H1 (cell line): ENCODE measurements at regions not wholly inside any gene's neighbourhood (a gene's known extent, or its start where the extent isn't known, plus 50 kb on each side); places are given as distances from the start of the nearest gene placed in this dataset.

Experiments
- CTCF ChIA-PET: fragments of 300-600 bp; sonication (Branson Sonifier 250); formaldehyde crosslinking; loops from one replicate; lab custom pipeline; 2021; ENCODE audit not compliant: partially characterized antibody; lab: Charles Lee
- POLR2A ChIA-PET: fragments of 300-600 bp; sonication (Branson Sonifier 250); formaldehyde crosslinking; loops from one replicate; lab custom pipeline; 2021; ENCODE audit warnings: inconsistent platforms; ENCODE audit not compliant: partially characterized antibody; lab: Charles Lee
- DNase-seq, 2 experiments: peaks; one replicate each; pipeline versions ENCODE4 v3.0.0 to v3.0.0-alpha.2; 2010 to 2022; ENCODE audit warnings: low spot score in 2 of 2, low read depth in 1 of 2, mixed read lengths in 1 of 2
- FAIRE-seq: peaks from 2 replicates; lab custom pipeline; 2011; peaks lifted over from hg19 to GRCh38; lab: Jason Lieb, UNC
- H2AFZ ChIP-seq: 2 replicates; pipeline ENCODE4 v1.8.1; 2012; ENCODE audit warnings: low read length, inconsistent platforms
- H2AK5ac ChIP-seq: 2 replicates; pipeline ENCODE4 v1.6.1; 2013; ENCODE audit warnings: low read depth, low read length
- H2BK120ac ChIP-seq: replicated peaks from 2 replicates; pipeline ENCODE3; 2013; ENCODE audit warnings: low read depth, low read length, inconsistent platforms
- H2BK12ac ChIP-seq: 2 replicates; pipeline ENCODE4 v1.6.1; 2013; ENCODE audit warnings: low read depth, low read length
- H2BK15ac ChIP-seq: 2 replicates; pipeline ENCODE4 v1.6.1; 2013; ENCODE audit warnings: low read length
- H2BK20ac ChIP-seq: 2 replicates; pipeline ENCODE4 v1.6.1; 2013; ENCODE audit warnings: low read length
- H2BK5ac ChIP-seq: 2 replicates; pipeline ENCODE4 v1.6.1; 2013; ENCODE audit warnings: low read depth, low read length
- H3K14ac ChIP-seq: 2 replicates; pipeline ENCODE4 v1.6.1; 2013; ENCODE audit warnings: inconsistent platforms; ENCODE audit not compliant: insufficient read length
- H3K18ac ChIP-seq: 2 replicates; pipeline ENCODE4 v1.6.1; 2013; ENCODE audit warnings: low read length; ENCODE audit errors: extremely low read depth
- H3K23ac ChIP-seq: 2 replicates; pipeline ENCODE4 v1.6.1; 2013; ENCODE audit warnings: inconsistent platforms; ENCODE audit not compliant: insufficient read length
- H3K23me2 ChIP-seq: 2 replicates; pipeline ENCODE4 v1.6.1; 2013; ENCODE audit warnings: low read depth, low read length
- H3K27ac ChIP-seq: 2 replicates; pipeline ENCODE4 v1.6.1; 2011; ENCODE audit warnings: low read depth, low read length, inconsistent platforms
- H3K27me3 ChIP-seq, 4 experiments: replicated peaks in 1 of 4; 1 replicate in 1 of 4; 2 replicates in 3 of 4; pipeline versions ENCODE4 v1.6.1 to v1.8.1; 2011 to 2013; ENCODE audit warnings: low read length in 3 of 4, mild to moderate bottlenecking in 3 of 4, inconsistent platforms in 2 of 4, mixed read lengths in 2 of 4, moderate library complexity in 1 of 4; ENCODE audit not compliant: control insufficient read depth in 3 of 4, insufficient read depth in 3 of 4; ENCODE audit errors: extremely low read depth in 1 of 4
- H3K36me3 ChIP-seq, 4 experiments: 2 replicates each; pipeline versions ENCODE4 v1.6.1 to v1.8.1; 2011 to 2013; ENCODE audit warnings: mild to moderate bottlenecking in 4 of 4, low read length in 3 of 4, moderate library complexity in 2 of 4, control low read depth in 1 of 4, inconsistent platforms in 1 of 4; ENCODE audit not compliant: insufficient read depth in 4 of 4, control insufficient read depth in 2 of 4
- H3K4ac ChIP-seq: replicated peaks from 2 replicates; pipeline ENCODE3; 2013; ENCODE audit warnings: low read length, low read depth, mixed read lengths, inconsistent platforms; ENCODE audit not compliant: insufficient read length
- H3K4me1 ChIP-seq, 4 experiments: replicated peaks in 1 of 4; 1 replicate in 1 of 4; 2 replicates in 3 of 4; pipeline versions ENCODE4 v1.6.1 to v1.8.1; 2011 to 2013; ENCODE audit warnings: low read length in 3 of 4, inconsistent platforms in 2 of 4, mixed read lengths in 1 of 4; ENCODE audit not compliant: insufficient read depth in 4 of 4, control insufficient read depth in 3 of 4
- H3K4me2 ChIP-seq, 2 experiments: 2 replicates each; pipeline versions ENCODE4 v1.6.1 to v1.8.1; 2011 to 2013; ENCODE audit warnings: low read depth in 2 of 2, low read length in 2 of 2, control low read depth in 1 of 2, inconsistent platforms in 1 of 2, mild to moderate bottlenecking in 1 of 2; ENCODE audit not compliant: insufficient read depth in 1 of 2
- H3K4me3 ChIP-seq, 4 experiments: fragments of 200-600, 300-600 bp in 1 of 4; sonication (generic), shearing (Covaris generic), sonication (Bioruptor Twin) in 1 of 4; 2 replicates each; pipeline versions ENCODE4 v1.5.1 to v1.8.1; 2011 to 2016; ENCODE audit warnings: low read length in 4 of 4, low read depth in 3 of 4, control low read depth in 2 of 4, inconsistent platforms in 2 of 4, mild to moderate bottlenecking in 2 of 4, mixed read lengths in 1 of 4, moderate library complexity in 1 of 4; ENCODE audit not compliant: insufficient read depth in 2 of 4; ENCODE audit errors: extremely low read depth in 1 of 4
- H3K56ac ChIP-seq: replicated peaks from 2 replicates; pipeline ENCODE3; 2013; ENCODE audit warnings: low read depth, mild to moderate bottlenecking, mixed read lengths, low read length, inconsistent platforms; ENCODE audit not compliant: insufficient read length
- H3K79me1 ChIP-seq: 2 replicates; pipeline ENCODE4 v1.6.1; 2013; ENCODE audit warnings: low read depth, low read length, control low read depth
- H3K79me2 ChIP-seq, 2 experiments: 2 replicates each; pipeline versions ENCODE4 v1.6.1 to v1.8.1; 2012 to 2013; ENCODE audit warnings: low read length in 2 of 2, mild to moderate bottlenecking in 2 of 2, inconsistent platforms in 1 of 2; ENCODE audit not compliant: insufficient read depth in 2 of 2, control insufficient read depth in 1 of 2
- H3K9ac ChIP-seq, 4 experiments: replicated peaks in 1 of 4; 1 replicate in 1 of 4; 2 replicates in 3 of 4; pipeline versions ENCODE4 v1.6.1 to v1.8.1; 2011 to 2013; ENCODE audit warnings: low read depth in 3 of 4, low read length in 3 of 4, control low read depth in 2 of 4, mild to moderate bottlenecking in 2 of 4, moderate library complexity in 2 of 4, inconsistent platforms in 1 of 4; ENCODE audit errors: extremely low read depth in 1 of 4
- H3K9me3 ChIP-seq, 2 experiments: 2 replicates each; pipeline versions ENCODE4 v1.6.1 to v1.8.1; 2012 to 2013; ENCODE audit warnings: mild to moderate bottlenecking in 2 of 2, moderate library complexity in 2 of 2, control low read depth in 1 of 2, inconsistent platforms in 1 of 2, low read depth in 1 of 2, low read length in 1 of 2, mixed read lengths in 1 of 2; ENCODE audit not compliant: insufficient read depth in 2 of 2
- H4K20me1 ChIP-seq, 2 experiments: replicated peaks in 1 of 2; 2 replicates each; pipeline versions ENCODE3 to v1.8.1; 2011 to 2013; ENCODE audit warnings: inconsistent platforms in 2 of 2, low read length in 2 of 2, mild to moderate bottlenecking in 1 of 2; ENCODE audit not compliant: insufficient read depth in 2 of 2, control insufficient read depth in 1 of 2
- H4K5ac ChIP-seq: 2 replicates; pipeline ENCODE4 v1.6.1; 2013; ENCODE audit warnings: low read length, low read depth, mixed read lengths, inconsistent platforms; ENCODE audit not compliant: insufficient read length
- H4K8ac ChIP-seq: 2 replicates; pipeline ENCODE4 v1.8.0; 2013; ENCODE audit warnings: mild to moderate bottlenecking, moderate library complexity, low read length, inconsistent platforms; ENCODE audit not compliant: insufficient read depth; ENCODE audit errors: extremely low read depth
- H4K91ac ChIP-seq: replicated peaks from 2 replicates; pipeline ENCODE3; 2013; ENCODE audit warnings: low read length, mixed read lengths, inconsistent platforms; ENCODE audit not compliant: insufficient read length
- ATF2 ChIP-seq: IDR thresholded peaks from 2 replicates; pipeline ENCODE4 v1.6.1; 2012; ENCODE audit warnings: low read length, inconsistent platforms
- BCL11A ChIP-seq, 2 experiments: IDR thresholded peaks; one replicate each; pipeline ENCODE4 v1.6.1; 2011; ENCODE audit warnings: low read depth in 2 of 2, low read length in 2 of 2, mild to moderate bottlenecking in 2 of 2
- E2F6 ChIP-seq: IDR thresholded peaks from 2 replicates; pipeline ENCODE4 v1.6.1; 2012; ENCODE audit warnings: inconsistent platforms
- EP300 ChIP-seq, 2 experiments: IDR thresholded peaks; 1 replicate in 1 of 2; 2 replicates in 1 of 2; pipeline ENCODE4 v1.6.1; 2011 to 2012; ENCODE audit warnings: low read depth in 2 of 2, low read length in 2 of 2, mild to moderate bottlenecking in 2 of 2, borderline replicate concordance in 1 of 2, inconsistent platforms in 1 of 2, moderate library complexity in 1 of 2
- JUN ChIP-seq: IDR thresholded peaks from 2 replicates; pipeline ENCODE4 v1.6.1; 2011; ENCODE audit warnings: low read depth, mild to moderate bottlenecking, improper control_type of control experiment, low read length
- JUND ChIP-seq: IDR thresholded peaks from 2 replicates; pipeline ENCODE4 v1.6.1; 2011; ENCODE audit warnings: mild to moderate bottlenecking, improper control_type of control experiment, low read length
- NRF1 ChIP-seq: IDR thresholded peaks from 2 replicates; pipeline ENCODE4 v1.6.1; 2011; ENCODE audit warnings: mild to moderate bottlenecking, low read depth, low read length, improper control_type of control experiment
- POLR2A ChIP-seq, 2 experiments: IDR thresholded peaks; 1 replicate in 1 of 2; 2 replicates in 1 of 2; pipeline ENCODE4 v1.6.1; 2011; ENCODE audit warnings: low read depth in 2 of 2, low read length in 2 of 2, mild to moderate bottlenecking in 2 of 2; ENCODE audit errors: control extremely low read depth in 1 of 2
- RBBP5 ChIP-seq: IDR thresholded peaks from 2 replicates; pipeline ENCODE4 v1.7.1; 2012; ENCODE audit warnings: low read depth, mild to moderate bottlenecking, inconsistent platforms, low read length, moderate library complexity, borderline replicate concordance
- SAP30 ChIP-seq: fragments of 300-600 bp; sonication (generic); IDR thresholded peaks from 2 replicates; pipeline ENCODE4 v1.7.1; 2012; ENCODE audit warnings: low read length, moderate library complexity, mild to moderate bottlenecking, inconsistent platforms; ENCODE audit not compliant: insufficient read depth, insufficient replicate concordance
- SP1 ChIP-seq: IDR thresholded peaks from 2 replicates; pipeline ENCODE4 v1.6.1; 2011; ENCODE audit warnings: low read depth, low read length
- TAF7 ChIP-seq: optimal IDR thresholded peaks from 2 replicates; pipeline ENCODE3; 2011; ENCODE audit warnings: low read depth, mild to moderate bottlenecking, inconsistent platforms, low read length, moderate library complexity, borderline replicate concordance
- WGBS, 2 experiments: shearing (Covaris generic) in 1 of 2; methylation state at CpG; one replicate each; pipeline versions ENCODE4 v1.1.6 to v1.1.7; 2013 to 2015; ENCODE audit warnings: low lambda C conversion rate in 2 of 2, mixed read lengths in 2 of 2, inconsistent platforms in 1 of 2, low coverage in 1 of 2, missing lambda C conversion rate in 1 of 2; ENCODE audit not compliant: insufficient replicate concordance in 2 of 2, insufficient coverage in 1 of 2, insufficient read length in 1 of 2; ENCODE audit errors: extremely low coverage in 1 of 2, missing lambda C conversion rate in 1 of 2; 5-methylcytosine and 5-hydroxymethylcytosine counted together

- H4K8ac ChIP-seq: no peak overlapping the region
- TF ChIP-seq JUN (no peak), SP1 (no peak), SAP30 (no peak), POLR2A (IDR thresholded peaks at IDR 0.05; ENCODE audit: control extremely low read depth in 1 of 2, low read depth in 2 of 2, low read length in 2 of 2) (no peak), E2F6 (no peak), NRF1 (no peak), RBBP5 (no peak), TAF7 (no peak), ATF2 (no peak), JUND (no peak), BCL11A (IDR thresholded peaks at IDR 0.05; ENCODE audit: low read depth in 2 of 2, low read length in 2 of 2) (no peak), EP300 (IDR thresholded peaks at IDR 0.05; ENCODE audit: borderline replicate concordance in 1 of 2, low read depth in 2 of 2, low read length in 2 of 2) (no peak)
Measured at GRCh38 chr10:35268791-35269257, 67.5 kb upstream of the CCNY start.

More at GRCh38 chr10:35268791-35269257, 67.5 kb upstream of the CCNY start:
- H3K79me2 ChIP-seq: no peaks in the 10 kb centered on the region
- peaks cover 2% of the 10 kb centered on the region; the same call in 1 of the 2 replicates for H3K23me2 ChIP-seq
- FAIRE-seq: no peak
- no peak overlapping the region for H3K18ac ChIP-seq
- no peak overlapping the region for H2BK15ac ChIP-seq
- no peak overlapping the region for H3K14ac ChIP-seq
- no peak overlapping the region for H2BK5ac ChIP-seq
- WGBS, 2 experiments: 92% methylated on average over 4 of the region's 4 CpGs; no CpG with 5 or more reads in 1 of the 2 experiments
- no peak overlapping the region for H2AFZ ChIP-seq
- no peak overlapping the region for H3K23ac ChIP-seq
- H2BK20ac ChIP-seq: no peak overlapping the region
- no peak overlapping the region for H3K9ac ChIP-seq
- no peak overlapping the region for H3K4me3 ChIP-seq
- no peaks in the 10 kb centered on the region for H3K27me3 ChIP-seq
- H2AK5ac ChIP-seq: no peak overlapping the region
- no peak overlapping the region for H2BK120ac ChIP-seq
- H4K91ac ChIP-seq: no peak overlapping the region
- ChIA-PET POLR2A (no interaction called here), CTCF (no interaction called here)
- H3K4me2 ChIP-seq: no peak overlapping the region
- no peak overlapping the region for H2BK12ac ChIP-seq
- H3K79me1 ChIP-seq: no peaks in the 10 kb centered on the region; the same call in 1 of the 2 replicates
- H4K20me1 ChIP-seq: no peaks in the 10 kb centered on the region
- no peak for DNase-seq
- H4K5ac ChIP-seq: no peak overlapping the region
- H3K27ac ChIP-seq: no peak overlapping the region
- H3K56ac ChIP-seq: no peak overlapping the region
- H3K9me3 ChIP-seq: no peaks in the 10 kb centered on the region
- H3K4ac ChIP-seq: no peak overlapping the region
- H3K36me3 ChIP-seq: no peaks in the 10 kb centered on the region
- peaks cover 0 to 4% (median 0%) of the 10 kb centered on the region in 4 experiments; a peak in 2 of 7 replicates for H3K4me1 ChIP-seq
